ENCODE measurements at regions not wholly inside any gene's neighbourhood (a gene's known extent, or its start where the extent isn't known, plus 50 kb on each side); places are given as distances from the start of the nearest gene placed in this dataset.

DNA sequence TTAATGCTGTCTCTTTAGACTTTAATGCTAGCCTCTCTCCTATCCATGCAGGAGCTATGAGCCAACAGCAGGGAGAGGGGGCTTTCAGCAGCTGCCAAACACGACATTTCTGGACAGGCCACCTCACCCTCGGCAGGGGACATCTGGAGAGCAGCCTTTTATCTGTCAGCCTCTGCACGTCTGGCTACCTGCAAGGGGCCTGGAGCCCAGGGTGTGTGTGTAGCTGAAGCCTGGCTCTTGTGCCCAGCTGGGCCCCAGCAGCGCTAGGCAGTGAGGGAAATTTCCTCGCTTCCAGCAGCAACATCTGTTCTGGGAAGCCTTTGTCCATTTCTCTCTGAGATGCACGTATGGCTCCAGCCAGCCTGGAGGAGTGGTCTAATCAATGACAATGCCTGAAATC lies 728.7 kb upstream of the ID2 start:
- H4K20me1 ChIP-seq (ENCODE audit: insufficient read depth): no peaks in the 10 kb centered on the region
- H3K27ac ChIP-seq: no peak overlapping the region
- H3K4me1 ChIP-seq (ENCODE audit: low read depth, poor library complexity, severe bottlenecking): no peaks in the 10 kb centered on the region
- H3K79me2 ChIP-seq (ENCODE audit: insufficient read depth, low read depth): no peaks in the 10 kb centered on the region
- no peak overlapping the region for H3K4me3 ChIP-seq (IDR thresholded peaks at IDR 0.05; ENCODE audit: insufficient read depth, low read depth, low read length)
- H3K27me3 ChIP-seq (ENCODE audit: insufficient read depth, low read depth): no peaks in the 10 kb centered on the region
- H3K36me3 ChIP-seq (ENCODE audit: insufficient read depth): no peaks in the 10 kb centered on the region
- H2AFZ ChIP-seq (ENCODE audit: low read depth): no peak overlapping the region
- H3K4me2 ChIP-seq: no peak overlapping the region
- H3K9ac ChIP-seq: no peak overlapping the region
- TF ChIP-seq, protein P1, sequence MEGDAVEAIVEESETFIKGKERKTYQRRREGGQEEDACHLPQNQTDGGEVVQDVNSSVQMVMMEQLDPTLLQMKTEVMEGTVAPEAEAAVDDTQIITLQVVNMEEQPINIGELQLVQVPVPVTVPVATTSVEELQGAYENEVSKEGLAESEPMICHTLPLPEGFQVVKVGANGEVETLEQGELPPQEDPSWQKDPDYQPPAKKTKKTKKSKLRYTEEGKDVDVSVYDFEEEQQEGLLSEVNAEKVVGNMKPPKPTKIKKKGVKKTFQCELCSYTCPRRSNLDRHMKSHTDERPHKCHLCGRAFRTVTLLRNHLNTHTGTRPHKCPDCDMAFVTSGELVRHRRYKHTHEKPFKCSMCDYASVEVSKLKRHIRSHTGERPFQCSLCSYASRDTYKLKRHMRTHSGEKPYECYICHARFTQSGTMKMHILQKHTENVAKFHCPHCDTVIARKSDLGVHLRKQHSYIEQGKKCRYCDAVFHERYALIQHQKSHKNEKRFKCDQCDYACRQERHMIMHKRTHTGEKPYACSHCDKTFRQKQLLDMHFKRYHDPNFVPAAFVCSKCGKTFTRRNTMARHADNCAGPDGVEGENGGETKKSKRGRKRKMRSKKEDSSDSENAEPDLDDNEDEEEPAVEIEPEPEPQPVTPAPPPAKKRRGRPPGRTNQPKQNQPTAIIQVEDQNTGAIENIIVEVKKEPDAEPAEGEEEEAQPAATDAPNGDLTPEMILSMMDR (conservative IDR thresholded peaks at IDR 0.05; ENCODE audit: low read depth, low read length): no peak

DNA sequence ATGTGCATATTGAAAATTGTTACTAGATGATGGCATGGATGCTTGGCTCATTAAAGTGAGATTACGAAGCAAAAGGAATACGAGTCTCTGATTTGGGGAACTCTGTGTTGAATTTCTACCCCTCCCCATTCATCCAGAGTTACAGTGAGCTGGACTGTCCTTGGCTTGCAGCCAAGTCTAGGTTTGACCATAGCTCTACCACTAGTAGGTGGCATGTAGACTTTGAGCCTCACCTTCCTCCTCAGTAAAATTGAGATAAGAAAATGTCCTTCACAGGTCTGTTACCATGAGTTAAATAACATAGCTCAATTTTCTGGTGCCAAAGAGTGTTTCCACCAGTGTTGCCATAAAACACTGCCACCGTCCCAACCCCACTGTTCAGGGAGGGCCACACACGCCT lies 727.6 kb upstream of the ID2 start:
- no peaks in the 10 kb centered on the region for H3K4me1 ChIP-seq (ENCODE audit: low read depth, poor library complexity, severe bottlenecking)
- H3K27me3 ChIP-seq (ENCODE audit: insufficient read depth, low read depth): no peaks in the 10 kb centered on the region
- H3K9ac ChIP-seq: no peak overlapping the region
- no peak overlapping the region for H3K4me3 ChIP-seq (IDR thresholded peaks at IDR 0.05; ENCODE audit: insufficient read depth, low read depth, low read length)
- TF ChIP-seq, protein P1 (conservative IDR thresholded peaks at IDR 0.05; ENCODE audit: low read depth, low read length): no peak
- no peaks in the 10 kb centered on the region for H4K20me1 ChIP-seq (ENCODE audit: insufficient read depth)
- H3K27ac ChIP-seq: no peak overlapping the region
- no peaks in the 10 kb centered on the region for H3K36me3 ChIP-seq (ENCODE audit: insufficient read depth)
- no peaks in the 10 kb centered on the region for H3K79me2 ChIP-seq (ENCODE audit: insufficient read depth, low read depth)
- no peak overlapping the region for H3K4me2 ChIP-seq
- H2AFZ ChIP-seq (ENCODE audit: low read depth): no peak overlapping the region

DNA sequence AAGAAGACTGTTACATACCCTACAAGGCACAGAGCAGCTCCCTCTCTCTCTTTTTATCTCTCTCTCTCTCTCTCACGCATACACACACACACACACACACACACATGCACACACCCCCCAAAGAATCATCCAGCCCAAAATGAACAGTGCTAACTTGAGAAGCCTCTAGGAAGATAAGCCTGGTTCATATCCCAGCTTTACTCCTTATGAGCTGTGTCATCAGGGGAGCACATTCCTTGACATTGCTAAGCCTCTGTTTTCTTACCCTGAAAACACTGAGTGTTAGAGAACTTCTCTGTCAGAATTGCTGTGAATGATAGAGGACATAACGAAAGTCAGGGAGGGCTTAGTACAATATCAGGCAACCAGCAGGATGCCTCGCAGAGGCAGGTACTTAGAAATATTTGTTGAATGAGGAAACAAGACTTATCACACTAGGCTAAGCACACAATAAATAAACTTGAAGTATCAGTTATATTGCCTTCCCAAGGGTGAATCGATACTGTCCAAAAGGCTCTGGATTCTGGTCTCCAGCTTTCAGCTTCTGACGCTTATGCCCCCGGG lies 725.6 kb upstream of the ID2 start:
- Histone ChIP-seq H3K27me3 (ENCODE audit: insufficient read depth, low read depth) (no peaks in the 10 kb centered on the region), H3K27ac (no peak overlapping the region), H4K20me1 (ENCODE audit: insufficient read depth) (no peaks in the 10 kb centered on the region), H3K36me3 (ENCODE audit: insufficient read depth) (no peaks in the 10 kb centered on the region), H3K79me2 (ENCODE audit: insufficient read depth, low read depth) (no peaks in the 10 kb centered on the region), H3K4me2 (no peak overlapping the region), H3K4me1 (ENCODE audit: low read depth, poor library complexity, severe bottlenecking) (no peaks in the 10 kb centered on the region), H3K4me3 (IDR thresholded peaks at IDR 0.05; ENCODE audit: insufficient read depth, low read depth, low read length) (no peak overlapping the region), H3K9ac (no peak overlapping the region), H2AFZ (ENCODE audit: low read depth) (no peak overlapping the region)
- TF ChIP-seq, protein P1 (conservative IDR thresholded peaks at IDR 0.05; ENCODE audit: low read depth, low read length): no peak

DNA sequence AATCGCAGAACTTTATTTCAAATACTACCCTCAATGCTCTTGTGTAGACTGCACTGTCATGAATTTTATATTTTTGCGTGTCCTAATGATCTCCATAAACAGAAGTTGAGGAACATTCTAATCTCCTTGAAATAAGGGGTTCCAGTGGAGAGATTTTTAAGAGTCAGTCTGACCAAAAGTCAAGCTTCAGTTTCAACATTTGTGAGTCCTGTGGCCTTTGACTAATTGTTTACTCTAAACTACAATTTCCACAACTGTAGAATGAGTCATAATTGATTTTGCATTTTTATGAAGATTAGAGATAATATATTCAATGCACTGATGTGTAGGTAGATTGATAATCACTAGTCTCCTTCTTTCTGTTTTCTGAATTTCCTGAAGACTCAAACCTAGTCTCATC lies 720.3 kb upstream of the ID2 start:
- no peaks in the 10 kb centered on the region for H3K79me2 ChIP-seq (ENCODE audit: insufficient read depth, low read depth)
- no peak overlapping the region for H2AFZ ChIP-seq (ENCODE audit: low read depth)
- H3K36me3 ChIP-seq (ENCODE audit: insufficient read depth): no peaks in the 10 kb centered on the region
- H4K20me1 ChIP-seq (ENCODE audit: insufficient read depth): no peaks in the 10 kb centered on the region
- H3K9ac ChIP-seq: no peak overlapping the region
- no peak overlapping the region for H3K4me2 ChIP-seq
- TF ChIP-seq, protein P1 (conservative IDR thresholded peaks at IDR 0.05; ENCODE audit: low read depth, low read length): no peak
- H3K27me3 ChIP-seq (ENCODE audit: insufficient read depth, low read depth): no peaks in the 10 kb centered on the region
- no peak overlapping the region for H3K27ac ChIP-seq
- H3K4me1 ChIP-seq (ENCODE audit: low read depth, poor library complexity, severe bottlenecking): no peaks in the 10 kb centered on the region
- H3K4me3 ChIP-seq (IDR thresholded peaks at IDR 0.05; ENCODE audit: insufficient read depth, low read depth, low read length): no peak overlapping the region

Measured in KMS-11 (cell line).